ENCODE measurements at regions not wholly inside any gene's neighbourhood (a gene's known extent, or its start where the extent isn't known, plus 50 kb on each side); places are given as distances from the start of the nearest gene placed in this dataset.

GRCh38 chr11:112599265-112599664, 338.6 kb upstream of the PLET1 start:
- Mint-ChIP-seq H3K27ac (peak overlapping the region in 4 of 7 donors; percentile 65 to 75 (median 69)), H3K27me3 (ENCODE audit: low read depth in 3 of 3) (peaks cover 4 to 18% (median 7%) of the 10 kb centered on the region in 3 donors), H3K36me3 (no peaks in the 10 kb centered on the region), H3K4me1 (peaks cover 25% of the 10 kb centered on the region), H3K4me3 (peak overlapping the region in 1 of 2 donors; percentile 11), H3K9me3 (peaks cover 0 to 2% (median 0%) of the 10 kb centered on the region in 7 donors)
- Histone ChIP-seq H2AFZ (ENCODE audit: insufficient read depth, low read depth, low read length, poor library complexity, severe bottlenecking) (no peak overlapping the region), H3K36me3 (replicated peaks in 1 of 2; ENCODE audit: control insufficient read depth in 1 of 2, insufficient read depth in 2 of 2, low read length in 2 of 2) (no peaks in the 10 kb centered on the region), H3K4me1 (ENCODE audit: control insufficient read depth in 1 of 2, insufficient read depth in 2 of 2, low read length in 2 of 2) (peaks cover 14 to 23% of the 10 kb centered on the region in 2 donors), H3K9ac (ENCODE audit: insufficient read depth, low read length, poor library complexity, severe bottlenecking) (no peak overlapping the region), H3K9me3 (replicated peaks in 1 of 2; ENCODE audit: control insufficient read depth in 1 of 2, insufficient read depth in 1 of 2, low read length in 2 of 2) (no peaks in the 10 kb centered on the region), H3K4me2 (replicated peaks; ENCODE audit: extremely low read depth, low read length, poor library complexity, severe bottlenecking) (no peak overlapping the region), H3K27me3 (ENCODE audit: control insufficient read depth in 2 of 2, insufficient read depth in 2 of 2, low read length in 2 of 2) (peaks cover 10% of the 10 kb centered on the region in 2 donors), H3K27ac (ENCODE audit: low read depth in 1 of 2, low read length in 2 of 2) (peak overlapping the region in 1 of 2 donors; percentile 23), H3K79me2 (ENCODE audit: insufficient read depth, low read length) (no peaks in the 10 kb centered on the region), H4K20me1 (ENCODE audit: insufficient read depth, low read length) (no peaks in the 10 kb centered on the region), H3K4me3 (replicated peaks in 1 of 3; ENCODE audit: low read depth in 2 of 3, low read length in 3 of 3) (no peak overlapping the region)
- TF ChIP-seq, protein P1, sequence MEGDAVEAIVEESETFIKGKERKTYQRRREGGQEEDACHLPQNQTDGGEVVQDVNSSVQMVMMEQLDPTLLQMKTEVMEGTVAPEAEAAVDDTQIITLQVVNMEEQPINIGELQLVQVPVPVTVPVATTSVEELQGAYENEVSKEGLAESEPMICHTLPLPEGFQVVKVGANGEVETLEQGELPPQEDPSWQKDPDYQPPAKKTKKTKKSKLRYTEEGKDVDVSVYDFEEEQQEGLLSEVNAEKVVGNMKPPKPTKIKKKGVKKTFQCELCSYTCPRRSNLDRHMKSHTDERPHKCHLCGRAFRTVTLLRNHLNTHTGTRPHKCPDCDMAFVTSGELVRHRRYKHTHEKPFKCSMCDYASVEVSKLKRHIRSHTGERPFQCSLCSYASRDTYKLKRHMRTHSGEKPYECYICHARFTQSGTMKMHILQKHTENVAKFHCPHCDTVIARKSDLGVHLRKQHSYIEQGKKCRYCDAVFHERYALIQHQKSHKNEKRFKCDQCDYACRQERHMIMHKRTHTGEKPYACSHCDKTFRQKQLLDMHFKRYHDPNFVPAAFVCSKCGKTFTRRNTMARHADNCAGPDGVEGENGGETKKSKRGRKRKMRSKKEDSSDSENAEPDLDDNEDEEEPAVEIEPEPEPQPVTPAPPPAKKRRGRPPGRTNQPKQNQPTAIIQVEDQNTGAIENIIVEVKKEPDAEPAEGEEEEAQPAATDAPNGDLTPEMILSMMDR (IDR thresholded peaks at IDR 0.05): no peak
- intact Hi-C loops (cut with micrococcal nuclease): no loop called here
- no peak for DNase-seq

DNA sequence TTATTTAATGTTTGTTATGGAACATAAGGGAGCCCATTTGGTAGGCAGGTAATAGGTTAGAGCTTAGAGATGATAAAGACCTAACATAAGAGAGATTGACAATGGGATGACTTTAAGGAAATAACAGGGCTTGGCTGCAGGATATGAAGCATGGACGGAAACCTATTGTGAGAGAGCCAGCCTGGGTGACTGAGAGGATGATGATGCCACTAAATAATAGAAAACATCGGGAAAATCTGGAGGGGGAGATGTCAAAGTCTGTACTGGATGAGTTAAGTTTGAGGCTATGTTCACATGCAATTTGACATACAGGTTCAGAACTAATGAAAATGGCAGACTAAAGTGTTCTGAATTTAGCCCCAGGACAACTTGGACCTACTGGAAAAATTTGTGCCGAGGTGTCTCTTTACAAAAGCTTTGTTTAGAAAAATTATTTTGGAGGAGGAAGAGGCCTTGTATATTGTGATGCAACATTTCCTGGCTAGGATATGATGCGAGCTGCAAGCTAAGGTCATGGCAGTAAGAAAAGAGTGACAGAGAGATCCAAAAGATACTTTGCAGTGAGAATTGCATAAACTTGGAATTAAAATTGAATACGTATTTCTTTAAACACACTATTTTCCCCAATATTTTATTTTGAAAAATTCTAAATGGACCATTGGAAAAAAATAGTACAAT, 339.3 kb upstream of the PLET1 start:
- Mint-ChIP-seq H3K27ac (peak overlapping the region; percentile 2 to 75 (median 65)), H3K27me3 (ENCODE audit: low read depth in 3 of 3) (peaks cover 4 to 23% (median 7%) of the 10 kb centered on the region in 3 donors), H3K36me3 (no peaks in the 10 kb centered on the region), H3K4me1 (peaks cover 25% of the 10 kb centered on the region), H3K9me3 (peaks cover 0 to 2% (median 0%) of the 10 kb centered on the region in 7 donors), H3K4me3 (peak overlapping the region; percentile 4 to 49)
- H3K4me1 ChIP-seq (ENCODE audit: control insufficient read depth in 1 of 2, insufficient read depth in 2 of 2, low read length in 2 of 2): peaks cover 14 to 23% of the 10 kb centered on the region in 2 donors
- WGBS (ENCODE audit: insufficient coverage): 60% methylated on average over 3 of the region's 5 CpGs
- H3K9me3 ChIP-seq (replicated peaks in 1 of 2; ENCODE audit: control insufficient read depth in 1 of 2, insufficient read depth in 1 of 2, low read length in 2 of 2): no peaks in the 10 kb centered on the region
- H3K36me3 ChIP-seq (replicated peaks in 1 of 2; ENCODE audit: control insufficient read depth in 1 of 2, insufficient read depth in 2 of 2, low read length in 2 of 2): no peaks in the 10 kb centered on the region
- no peak overlapping the region for H3K9ac ChIP-seq (ENCODE audit: insufficient read depth, low read length, poor library complexity, severe bottlenecking)
- no peak overlapping the region for H2AFZ ChIP-seq (ENCODE audit: insufficient read depth, low read depth, low read length, poor library complexity, severe bottlenecking)
- intact Hi-C loops (cut with micrococcal nuclease): no loop called here
- peak overlapping the region; percentile 13 for H3K4me2 ChIP-seq (replicated peaks; ENCODE audit: extremely low read depth, low read length, poor library complexity, severe bottlenecking)
- TF ChIP-seq, protein P1 (IDR thresholded peaks at IDR 0.05): no peak
- H3K27ac ChIP-seq (ENCODE audit: low read depth in 1 of 2, low read length in 2 of 2): peak overlapping the region in 1 of 2 donors; percentile 23
- peak overlapping the region in 1 of 3 experiments; percentile 17 for H3K4me3 ChIP-seq (replicated peaks in 1 of 3; ENCODE audit: low read depth in 2 of 3, low read length in 3 of 3)
- peaks cover 10 to 13% of the 10 kb centered on the region in 2 donors for H3K27me3 ChIP-seq (ENCODE audit: control insufficient read depth in 2 of 2, insufficient read depth in 2 of 2, low read length in 2 of 2)
- no peaks in the 10 kb centered on the region for H4K20me1 ChIP-seq (ENCODE audit: insufficient read depth, low read length)
- DNase-seq: peak in 2 of 3 donors; percentile 14 to 24
- H3K79me2 ChIP-seq (ENCODE audit: insufficient read depth, low read length): no peaks in the 10 kb centered on the region
